ENCODE measurements at regions not wholly inside any gene's neighbourhood (a gene's known extent, or its start where the extent isn't known, plus 50 kb on each side); places are given as distances from the start of the nearest gene placed in this dataset.
A peak's percentile ranks its signal among the peaks of the same experiment; 100 is the strongest.
"Not testable (repeated sequence)": the region's sequence is repeated elsewhere in the genome, so short reads cannot be mapped to it uniquely, and the experiment has no call there.

DNA sequence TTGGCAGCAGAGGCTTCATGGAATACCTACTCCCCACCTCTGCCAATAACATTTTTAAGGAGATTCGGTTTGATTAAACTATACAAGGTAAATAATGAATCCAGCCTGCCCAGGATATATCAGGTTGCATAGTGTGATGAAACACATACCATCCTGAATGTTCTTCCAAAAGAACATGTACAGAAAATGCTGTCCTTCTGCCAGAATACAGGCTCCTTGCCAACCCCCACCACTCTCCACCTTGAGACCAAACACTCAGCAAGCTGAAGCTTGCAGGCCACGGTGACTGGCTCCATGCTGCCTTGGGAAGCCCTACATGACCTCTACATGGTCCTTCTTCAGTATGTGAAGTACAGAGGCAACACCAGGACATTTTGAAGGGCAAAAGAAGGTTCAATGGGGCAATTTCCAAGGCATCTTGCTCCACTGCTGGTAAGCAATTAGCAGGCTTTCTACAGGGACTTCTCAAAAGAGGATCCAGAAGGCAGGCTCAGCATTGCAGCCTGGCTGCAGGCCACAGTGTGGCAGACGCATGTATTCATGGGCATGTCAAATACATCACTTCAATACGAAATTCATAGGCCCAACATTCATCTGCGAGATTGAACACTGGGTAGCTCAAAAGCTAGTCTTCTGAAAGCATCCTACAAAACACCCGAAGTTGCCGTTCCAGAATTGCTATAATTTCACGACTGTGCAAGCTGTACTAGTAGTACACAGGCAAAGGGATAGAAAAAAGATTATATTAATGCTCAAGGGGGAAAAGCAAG is 62.4 kb upstream of the SERP2 start:
- TF ChIP-seq, protein P1, sequence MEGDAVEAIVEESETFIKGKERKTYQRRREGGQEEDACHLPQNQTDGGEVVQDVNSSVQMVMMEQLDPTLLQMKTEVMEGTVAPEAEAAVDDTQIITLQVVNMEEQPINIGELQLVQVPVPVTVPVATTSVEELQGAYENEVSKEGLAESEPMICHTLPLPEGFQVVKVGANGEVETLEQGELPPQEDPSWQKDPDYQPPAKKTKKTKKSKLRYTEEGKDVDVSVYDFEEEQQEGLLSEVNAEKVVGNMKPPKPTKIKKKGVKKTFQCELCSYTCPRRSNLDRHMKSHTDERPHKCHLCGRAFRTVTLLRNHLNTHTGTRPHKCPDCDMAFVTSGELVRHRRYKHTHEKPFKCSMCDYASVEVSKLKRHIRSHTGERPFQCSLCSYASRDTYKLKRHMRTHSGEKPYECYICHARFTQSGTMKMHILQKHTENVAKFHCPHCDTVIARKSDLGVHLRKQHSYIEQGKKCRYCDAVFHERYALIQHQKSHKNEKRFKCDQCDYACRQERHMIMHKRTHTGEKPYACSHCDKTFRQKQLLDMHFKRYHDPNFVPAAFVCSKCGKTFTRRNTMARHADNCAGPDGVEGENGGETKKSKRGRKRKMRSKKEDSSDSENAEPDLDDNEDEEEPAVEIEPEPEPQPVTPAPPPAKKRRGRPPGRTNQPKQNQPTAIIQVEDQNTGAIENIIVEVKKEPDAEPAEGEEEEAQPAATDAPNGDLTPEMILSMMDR (conservative IDR thresholded peaks at IDR 0.05): no peak
- H3K27ac ChIP-seq: peak overlapping the region; percentile 80

DNA sequence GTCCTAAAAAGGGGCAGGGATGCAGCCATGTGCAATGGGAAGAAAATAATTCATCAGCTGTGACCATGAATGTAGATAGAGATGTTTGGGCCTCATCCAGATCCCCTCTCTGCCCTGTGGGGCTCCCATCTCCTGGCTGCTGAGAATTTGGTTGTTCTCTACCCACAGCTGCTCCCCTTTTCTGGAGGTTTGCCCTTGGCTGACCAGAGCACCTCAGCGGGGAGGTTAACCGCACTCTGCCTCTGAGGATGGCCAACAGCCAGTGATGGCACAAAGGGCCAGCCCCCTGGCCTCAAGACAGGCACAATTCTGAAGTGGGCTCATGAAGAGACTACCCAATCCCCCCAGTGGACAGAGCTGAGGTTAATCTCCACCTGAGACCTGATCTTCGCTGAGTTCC is 61.5 kb upstream of the SERP2 start:
- H3K27ac ChIP-seq: peak overlapping the region; percentile 80
- TF ChIP-seq, protein P1 (conservative IDR thresholded peaks at IDR 0.05): no peak

DNA sequence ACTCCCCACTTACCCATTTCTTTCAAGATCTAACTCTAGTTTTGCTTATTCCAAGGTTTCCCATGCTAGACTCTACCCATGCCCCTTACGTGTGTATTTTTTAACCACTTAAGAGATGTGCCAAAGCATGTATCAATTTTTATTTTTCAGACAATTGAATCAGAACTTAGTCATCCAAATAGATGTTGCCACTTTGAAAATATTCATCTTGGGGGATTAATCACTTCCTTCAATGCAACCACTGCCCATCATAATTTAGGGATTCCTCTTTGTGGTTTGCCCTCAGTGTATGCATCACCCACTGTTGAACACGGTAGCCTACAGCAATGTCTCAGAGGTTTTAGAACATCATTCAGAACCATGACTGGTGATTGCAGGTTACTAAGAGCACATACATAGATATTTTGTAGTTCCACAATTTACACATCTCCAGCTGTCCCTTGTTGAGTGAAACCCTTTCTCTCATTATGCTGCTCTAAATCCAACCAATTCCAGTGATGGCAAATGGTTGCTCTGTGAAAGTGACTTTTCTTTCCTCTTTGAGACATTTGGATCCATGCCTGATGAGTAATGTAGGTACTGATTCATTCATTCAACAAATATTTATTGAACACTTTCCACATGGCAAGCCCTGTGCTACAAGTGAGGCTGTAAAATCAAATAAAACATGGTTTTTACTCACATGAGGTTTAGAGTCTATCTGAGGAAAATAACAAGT is 60.6 kb upstream of the SERP2 start:
- TF ChIP-seq, protein P1 (conservative IDR thresholded peaks at IDR 0.05): no peak
- no peak overlapping the region for H3K27ac ChIP-seq

DNA sequence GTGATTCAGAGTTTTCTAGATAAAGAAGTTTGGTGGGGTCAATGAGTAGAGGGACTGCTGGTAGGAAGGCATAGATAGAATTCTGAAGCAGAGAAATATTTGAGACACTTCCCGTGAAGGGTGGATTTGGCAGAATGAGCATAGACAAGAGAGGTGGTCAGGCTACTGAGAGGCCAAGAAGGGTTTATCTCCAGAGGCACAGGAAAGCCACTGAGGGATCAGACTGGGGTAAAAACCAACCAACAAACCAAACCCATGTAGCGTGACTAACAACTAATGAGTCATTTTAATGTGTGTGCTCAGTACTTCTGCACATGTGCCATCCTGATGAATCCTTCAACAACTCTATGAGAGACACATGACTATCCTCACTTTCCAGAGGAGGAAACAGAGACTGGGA is 60.0 kb upstream of the SERP2 start:
- TF ChIP-seq, protein P1 (conservative IDR thresholded peaks at IDR 0.05): no peak
- H3K27ac ChIP-seq: no peak overlapping the region

DNA sequence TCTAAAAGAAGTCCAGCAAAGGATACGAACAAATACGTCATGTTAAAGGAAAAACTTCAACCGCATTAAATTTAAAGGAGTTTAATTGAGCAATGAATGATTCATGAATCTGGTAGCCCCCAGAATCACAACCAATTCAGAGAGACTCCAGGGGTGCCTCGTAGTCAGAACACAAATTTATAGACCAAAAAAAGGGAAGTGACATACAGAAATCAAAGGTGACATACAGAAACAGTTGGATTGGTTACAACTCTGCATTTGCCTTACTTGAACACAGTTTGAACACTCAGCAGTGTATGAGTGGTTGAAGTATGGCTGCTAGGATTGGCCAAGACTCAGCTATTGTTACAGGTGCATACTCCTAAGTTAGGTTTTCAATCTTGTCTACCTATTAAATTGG is 59.5 kb upstream of the SERP2 start:
- not testable (repeated sequence) for H3K27ac ChIP-seq

DNA sequence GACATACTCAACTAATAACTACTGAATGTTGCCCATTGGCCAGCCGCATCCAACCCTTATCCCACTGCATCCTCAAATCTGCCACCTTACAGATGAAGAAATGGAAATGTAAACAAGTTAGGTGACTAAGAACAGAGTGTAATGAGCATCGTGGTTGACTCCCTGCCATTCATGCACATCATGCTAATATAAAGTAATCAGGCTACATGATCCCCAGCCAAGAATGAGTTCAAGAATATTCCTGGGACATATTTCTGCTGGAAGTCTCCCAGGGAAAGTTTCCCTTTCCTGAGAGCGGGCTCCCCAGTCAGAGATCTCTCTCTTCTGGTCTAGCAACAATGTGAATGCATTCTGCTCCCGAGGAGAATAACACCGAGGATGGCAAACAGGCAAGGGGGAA is 55.9 kb upstream of the SERP2 start:
- TF ChIP-seq, protein P1 (conservative IDR thresholded peaks at IDR 0.05): no peak
- H3K27ac ChIP-seq: no peak overlapping the region

DNA sequence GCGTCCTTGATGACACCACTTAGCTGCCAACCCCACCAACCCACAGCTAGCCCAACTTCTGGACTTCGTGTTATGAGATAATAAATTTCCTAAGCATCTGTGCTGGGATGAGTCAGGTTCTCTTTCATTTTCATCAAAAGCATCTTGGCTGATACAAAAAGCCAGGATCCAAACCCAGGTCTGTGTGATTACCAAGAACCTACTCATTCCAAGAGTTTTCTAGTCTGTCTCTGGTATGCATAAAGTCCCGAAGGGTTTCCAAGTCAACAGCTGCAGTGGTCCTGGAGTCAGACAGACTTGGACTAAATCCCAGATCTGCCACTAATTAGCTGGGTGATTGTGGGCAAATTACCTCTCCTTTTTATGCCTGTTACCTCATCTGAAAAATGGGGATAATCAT is 55.5 kb upstream of the SERP2 start:
- TF ChIP-seq, protein P1 (conservative IDR thresholded peaks at IDR 0.05): no peak
- H3K27ac ChIP-seq: no peak overlapping the region

DNA sequence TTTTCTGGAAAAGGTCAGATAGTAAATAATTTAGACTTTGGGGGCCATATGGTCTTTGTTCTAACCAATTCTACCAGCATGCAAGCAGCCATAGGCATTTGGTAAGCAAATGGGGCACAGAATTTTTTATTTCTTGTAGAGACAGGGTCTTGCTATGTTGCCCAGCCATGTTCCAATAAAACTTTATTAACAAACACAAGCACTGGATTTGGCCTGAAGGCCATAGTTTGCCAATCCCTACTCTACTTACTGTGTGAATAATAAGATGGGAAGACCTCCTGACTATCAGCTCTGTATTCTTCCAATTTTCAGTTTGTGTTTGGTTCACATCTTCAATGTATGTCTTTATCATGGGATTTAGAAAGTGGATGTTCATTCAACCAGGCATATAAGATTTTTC is 53.0 kb upstream of the SERP2 start:
- H3K27ac ChIP-seq: no peak overlapping the region
- TF ChIP-seq, protein P1 (conservative IDR thresholded peaks at IDR 0.05): no peak

Data from VCaP (cell line).